ENCODE measurements at regions not wholly inside any gene's neighbourhood (a gene's known extent, or its start where the extent isn't known, plus 50 kb on each side); places are given as distances from the start of the nearest gene placed in this dataset.

DNA sequence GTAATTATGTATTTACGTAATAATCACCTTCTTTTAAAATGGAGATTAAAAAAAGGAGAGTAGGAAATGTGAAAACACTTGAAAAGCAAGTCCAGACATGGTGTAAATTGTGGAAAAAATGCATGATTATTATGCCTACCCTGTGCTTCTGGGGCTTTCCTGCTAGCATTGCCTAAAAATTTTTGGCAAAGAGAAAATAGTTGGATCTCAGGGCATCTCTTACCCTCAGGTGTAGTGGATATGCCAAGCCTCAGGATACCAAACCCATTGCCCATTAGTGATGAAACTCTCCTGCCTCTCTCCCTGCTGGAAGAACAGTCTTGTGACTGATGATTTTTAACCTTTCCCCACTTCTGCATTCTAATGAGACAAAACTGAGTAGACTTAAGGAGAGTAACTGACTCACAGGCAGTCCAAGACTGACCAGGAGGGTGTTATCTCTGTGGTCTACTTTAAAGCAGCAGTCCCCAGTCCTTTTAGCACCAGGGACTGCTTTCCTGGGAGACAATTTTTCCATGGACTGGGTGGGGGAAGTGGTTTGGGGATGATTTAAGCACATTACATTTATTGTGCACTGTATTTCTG, 174.6 kb downstream of the ZNF330 start:
- TF ChIP-seq, protein P1, sequence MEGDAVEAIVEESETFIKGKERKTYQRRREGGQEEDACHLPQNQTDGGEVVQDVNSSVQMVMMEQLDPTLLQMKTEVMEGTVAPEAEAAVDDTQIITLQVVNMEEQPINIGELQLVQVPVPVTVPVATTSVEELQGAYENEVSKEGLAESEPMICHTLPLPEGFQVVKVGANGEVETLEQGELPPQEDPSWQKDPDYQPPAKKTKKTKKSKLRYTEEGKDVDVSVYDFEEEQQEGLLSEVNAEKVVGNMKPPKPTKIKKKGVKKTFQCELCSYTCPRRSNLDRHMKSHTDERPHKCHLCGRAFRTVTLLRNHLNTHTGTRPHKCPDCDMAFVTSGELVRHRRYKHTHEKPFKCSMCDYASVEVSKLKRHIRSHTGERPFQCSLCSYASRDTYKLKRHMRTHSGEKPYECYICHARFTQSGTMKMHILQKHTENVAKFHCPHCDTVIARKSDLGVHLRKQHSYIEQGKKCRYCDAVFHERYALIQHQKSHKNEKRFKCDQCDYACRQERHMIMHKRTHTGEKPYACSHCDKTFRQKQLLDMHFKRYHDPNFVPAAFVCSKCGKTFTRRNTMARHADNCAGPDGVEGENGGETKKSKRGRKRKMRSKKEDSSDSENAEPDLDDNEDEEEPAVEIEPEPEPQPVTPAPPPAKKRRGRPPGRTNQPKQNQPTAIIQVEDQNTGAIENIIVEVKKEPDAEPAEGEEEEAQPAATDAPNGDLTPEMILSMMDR (conservative IDR thresholded peaks at IDR 0.05; ENCODE audit: low read depth, low read length), result no peak
- DNase-seq (ENCODE audit: low read depth), result no peak
- H3K4me3 ChIP-seq (ENCODE audit: low read depth, low read length), result no peak overlapping the region

DNA sequence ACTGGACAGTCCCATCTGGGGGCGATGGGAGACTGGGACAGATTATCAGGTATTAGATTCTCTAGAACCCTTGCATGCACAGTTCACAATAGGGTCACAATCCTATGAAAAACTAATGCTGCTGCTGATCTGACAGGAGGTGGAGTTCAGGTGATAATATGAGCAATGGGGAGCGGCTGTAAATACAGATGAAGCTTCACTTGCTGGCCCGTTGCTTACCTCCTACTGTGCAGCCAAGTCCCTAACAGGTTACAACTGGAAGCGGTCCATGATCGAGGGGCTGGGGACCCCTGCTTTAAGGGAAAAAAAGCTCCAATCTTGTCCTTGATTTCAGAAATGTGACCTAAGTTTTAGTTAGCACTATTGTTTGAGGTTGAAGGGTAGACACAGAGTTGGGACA, 175.2 kb downstream of the ZNF330 start:
- no peak overlapping the region for H3K4me3 ChIP-seq (ENCODE audit: low read depth, low read length)
- DNase-seq (ENCODE audit: low read depth), result no peak
- TF ChIP-seq, protein P1 (conservative IDR thresholded peaks at IDR 0.05; ENCODE audit: low read depth, low read length), result no peak

DNA sequence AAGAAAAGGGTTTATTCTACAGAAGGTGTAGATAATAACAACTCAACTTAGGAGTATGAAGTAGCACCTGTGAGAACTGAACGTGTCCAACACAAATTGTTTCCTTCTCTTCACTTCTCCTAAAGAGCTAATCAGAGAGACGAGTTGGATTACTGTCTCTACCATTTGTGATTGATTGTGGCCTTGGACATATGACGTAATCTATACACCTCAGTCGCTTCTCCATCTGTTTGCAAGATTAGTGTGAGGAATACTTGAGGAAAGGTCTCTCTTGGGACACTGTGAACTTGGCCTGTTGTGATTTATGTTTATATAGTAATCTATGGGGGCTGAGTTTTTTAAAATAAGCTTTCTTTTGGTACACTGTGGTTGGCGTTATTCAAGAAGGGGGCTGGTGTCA, 182.0 kb downstream of the ZNF330 start:
- TF ChIP-seq, protein P1 (conservative IDR thresholded peaks at IDR 0.05; ENCODE audit: low read depth, low read length), result no peak
- DNase-seq (ENCODE audit: low read depth), result no peak
- H3K4me3 ChIP-seq (ENCODE audit: low read depth, low read length), result no peak overlapping the region

DNA sequence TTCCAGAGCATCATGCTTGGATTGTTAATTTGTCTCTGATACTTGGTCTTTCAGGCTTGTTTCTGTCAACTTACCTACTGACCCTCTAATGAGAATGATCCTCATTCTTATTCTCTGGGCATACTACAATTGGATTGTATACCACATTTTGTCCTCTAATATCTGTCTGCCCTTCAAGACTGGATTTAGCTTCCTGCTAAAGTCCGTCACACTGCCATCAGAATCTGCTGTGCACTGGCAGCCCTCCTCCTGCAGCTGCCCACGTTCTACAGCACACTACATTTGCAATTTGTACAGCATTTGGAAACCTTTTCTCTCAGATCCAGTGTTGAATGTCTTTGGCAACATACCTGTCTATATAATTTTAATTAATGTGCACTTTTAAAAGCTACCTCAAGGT, 183.1 kb downstream of the ZNF330 start:
- no peak overlapping the region for H3K4me3 ChIP-seq (ENCODE audit: low read depth, low read length)
- DNase-seq (ENCODE audit: low read depth), result no peak
- TF ChIP-seq, protein P1 (conservative IDR thresholded peaks at IDR 0.05; ENCODE audit: low read depth, low read length), result no peak

DNA sequence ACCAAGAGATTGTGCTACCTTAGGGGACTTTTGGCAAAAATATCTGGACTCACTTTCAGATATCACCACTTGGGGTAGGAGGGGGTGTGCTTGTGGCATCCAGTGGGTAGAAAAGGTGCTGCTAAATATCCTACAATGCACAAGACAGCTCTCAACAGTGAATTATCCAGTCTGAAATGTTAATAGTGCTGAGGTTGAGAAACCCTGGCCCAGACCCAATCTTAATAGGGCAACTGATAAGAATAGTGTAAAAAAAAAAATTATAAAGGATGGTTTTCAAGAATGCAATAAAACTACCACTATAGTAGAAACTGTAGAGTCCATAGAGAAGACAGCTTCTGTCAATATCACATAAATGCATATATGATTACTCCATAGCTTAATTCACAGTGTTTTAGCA, 185.5 kb downstream of the ZNF330 start:
- H3K4me3 ChIP-seq (ENCODE audit: low read depth, low read length), result no peak overlapping the region
- DNase-seq (ENCODE audit: low read depth), result no peak
- TF ChIP-seq, protein P1 (conservative IDR thresholded peaks at IDR 0.05; ENCODE audit: low read depth, low read length), result no peak

DNA sequence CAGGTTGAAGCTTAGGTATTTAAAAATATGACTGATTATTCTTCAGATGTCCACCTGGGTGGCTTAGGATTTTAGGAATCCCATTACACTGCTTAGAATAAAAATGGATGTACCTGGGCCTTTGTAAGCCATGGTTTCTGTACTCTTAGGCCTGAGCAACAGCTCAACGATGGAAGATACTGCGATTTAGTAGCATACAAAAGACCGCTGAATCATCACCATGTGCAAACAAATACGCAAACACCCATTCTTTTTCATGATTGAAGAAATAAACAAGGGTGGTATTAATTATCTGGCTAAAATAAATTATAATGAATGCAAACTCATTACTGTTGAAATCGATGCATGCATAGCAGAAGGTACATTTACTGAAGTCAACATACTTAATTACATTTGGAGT, 188.9 kb downstream of the ZNF330 start:
- TF ChIP-seq, protein P1 (conservative IDR thresholded peaks at IDR 0.05; ENCODE audit: low read depth, low read length), result no peak
- H3K4me3 ChIP-seq (ENCODE audit: low read depth, low read length), result no peak overlapping the region
- DNase-seq (ENCODE audit: low read depth), result no peak

DNA sequence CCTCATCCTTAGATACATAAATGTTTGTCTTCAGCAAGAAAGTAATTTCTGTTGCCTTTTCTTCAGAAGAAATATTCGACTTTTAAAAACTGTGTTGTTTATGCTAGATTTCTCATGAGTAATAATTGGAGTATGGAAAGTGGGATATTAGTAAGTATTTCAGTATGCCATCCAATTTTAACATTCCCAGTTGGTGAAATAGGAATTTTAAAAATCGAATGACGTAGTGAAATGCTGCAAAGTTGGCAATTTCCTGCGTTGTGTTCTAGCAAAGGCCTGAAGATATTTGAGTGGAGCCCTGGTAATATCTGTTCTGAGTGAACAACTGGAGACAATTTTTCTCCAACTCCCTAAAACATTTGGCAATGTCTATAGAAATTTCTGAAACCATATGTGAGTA, 190.1 kb downstream of the ZNF330 start:
- no peak for DNase-seq (ENCODE audit: low read depth)
- TF ChIP-seq, protein P1 (conservative IDR thresholded peaks at IDR 0.05; ENCODE audit: low read depth, low read length), result no peak
- no peak overlapping the region for H3K4me3 ChIP-seq (ENCODE audit: low read depth, low read length)
